Trophoblast cell (in vitro differentiated cells and primary cell): ENCODE measurements at regions not wholly inside any gene's neighbourhood (a gene's known extent, or its start where the extent isn't known, plus 50 kb on each side); places are given as distances from the start of the nearest gene placed in this dataset.

Experiments
- DNase-seq, 2 donors: peaks; one replicate each; pipeline ENCODE4 v3.0.0-alpha.2; 2016
- H2AFZ ChIP-seq: 2 replicates; pipeline ENCODE4 v1.6.1; 2013; ENCODE audit warnings: low read length, moderate library complexity, mild to moderate bottlenecking; ENCODE audit not compliant: insufficient read depth, poor library complexity
- H2AK5ac ChIP-seq: 2 replicates; pipeline ENCODE4 v1.6.1; 2013; ENCODE audit warnings: mild to moderate bottlenecking, low read length
- H2BK120ac ChIP-seq: 2 replicates; pipeline ENCODE4 v1.6.1; 2013; ENCODE audit warnings: low read length, mild to moderate bottlenecking, moderate library complexity; ENCODE audit not compliant: insufficient read depth, poor library complexity
- H2BK12ac ChIP-seq: 2 replicates; pipeline ENCODE4 v1.6.1; 2013; ENCODE audit warnings: mild to moderate bottlenecking, low read length, moderate library complexity
- H2BK5ac ChIP-seq: 2 replicates; pipeline ENCODE4 v1.6.1; 2013; ENCODE audit warnings: low read length, low read depth, moderate library complexity, mild to moderate bottlenecking; ENCODE audit not compliant: poor library complexity
- H3K14ac ChIP-seq: 2 replicates; pipeline ENCODE4 v1.6.1; 2013; ENCODE audit warnings: mild to moderate bottlenecking, low read length
- H3K18ac ChIP-seq: 2 replicates; pipeline ENCODE4 v1.6.1; 2013; ENCODE audit warnings: mild to moderate bottlenecking, low read length
- H3K23ac ChIP-seq: 2 replicates; pipeline ENCODE4 v1.6.1; 2013; ENCODE audit warnings: low read length
- H3K27ac ChIP-seq: 2 replicates; pipeline ENCODE4 v1.5.1; 2013; ENCODE audit warnings: low read depth, mild to moderate bottlenecking, inconsistent platforms, low read length, moderate library complexity
- H3K27me3 ChIP-seq: 2 replicates; pipeline ENCODE4 v1.6.1; 2013; ENCODE audit warnings: inconsistent platforms, mild to moderate bottlenecking, low read length, moderate library complexity; ENCODE audit not compliant: insufficient read depth
- H3K36me3 ChIP-seq, 2 experiments: 1 replicate in 1 of 2; 2 replicates in 1 of 2; pipeline ENCODE4 v1.6.1; 2013; ENCODE audit warnings: low read length in 2 of 2, mild to moderate bottlenecking in 2 of 2, moderate library complexity in 1 of 2; ENCODE audit not compliant: insufficient read depth in 2 of 2, control insufficient read depth in 1 of 2
- H3K4ac ChIP-seq: 2 replicates; pipeline ENCODE4 v1.6.1; 2013; ENCODE audit warnings: low read depth, mild to moderate bottlenecking, low read length, moderate library complexity
- H3K4me1 ChIP-seq, 2 experiments: 1 replicate in 1 of 2; 2 replicates in 1 of 2; pipeline ENCODE4 v1.6.1; 2013; ENCODE audit warnings: low read length in 2 of 2, mild to moderate bottlenecking in 2 of 2, moderate library complexity in 1 of 2; ENCODE audit not compliant: insufficient read depth in 2 of 2, control insufficient read depth in 1 of 2
- H3K4me2 ChIP-seq: 2 replicates; pipeline ENCODE4 v1.6.1; 2013; ENCODE audit warnings: inconsistent platforms, mild to moderate bottlenecking, low read length, moderate library complexity
- H3K4me3 ChIP-seq: 2 replicates; pipeline ENCODE4 v1.5.1; 2013; ENCODE audit warnings: mild to moderate bottlenecking, low read depth, low read length, inconsistent platforms
- H3K79me1 ChIP-seq: one replicate; pipeline ENCODE4 v1.6.1; 2013; ENCODE audit warnings: low read length
- H3K79me2 ChIP-seq: 2 replicates; pipeline ENCODE4 v1.6.1; 2013; ENCODE audit warnings: low read length, mild to moderate bottlenecking; ENCODE audit not compliant: control insufficient read depth, insufficient read depth, poor library complexity
- H3K9ac ChIP-seq: 2 replicates; pipeline ENCODE4 v1.6.1; 2013; ENCODE audit warnings: mild to moderate bottlenecking, low read length
- H3K9me3 ChIP-seq: 2 replicates; pipeline ENCODE4 v1.6.1; 2013; ENCODE audit warnings: low read depth, mild to moderate bottlenecking, control low read depth, inconsistent platforms, low read length; ENCODE audit not compliant: insufficient read depth
- H4K12ac ChIP-seq: 2 replicates; pipeline ENCODE4 v1.6.1; 2013; ENCODE audit warnings: low read depth, mild to moderate bottlenecking, low read length, moderate library complexity
- H4K8ac ChIP-seq: 2 replicates; pipeline ENCODE4 v1.6.1; 2013; ENCODE audit warnings: low read depth, mild to moderate bottlenecking, low read length, moderate library complexity
- H4K91ac ChIP-seq: one replicate; pipeline ENCODE4 v1.6.1; 2013; ENCODE audit warnings: low read depth, mild to moderate bottlenecking, low read length, moderate library complexity
- WGBS: extraction: QIAGEN DNeasy Blood & Tissue Kit; methylation state at CpG from one replicate; pipeline ENCODE4 v1.1.7; 2013; ENCODE audit warnings: missing lambda C conversion rate; ENCODE audit not compliant: insufficient read length, insufficient coverage; ENCODE audit errors: extremely low coverage; 5-methylcytosine and 5-hydroxymethylcytosine counted together

- no peak overlapping the region for H4K91ac ChIP-seq
- peaks cover 11% of the 10 kb centered on the region for H3K79me1 ChIP-seq
- H4K12ac ChIP-seq = no peak overlapping the region
- peak overlapping the region; percentile 26 for H2BK12ac ChIP-seq
- H2BK5ac ChIP-seq = no peak overlapping the region
- WGBS = no CpG with 5 or more reads among the region's 11 CpGs
- no peak overlapping the region for H3K18ac ChIP-seq
- H3K14ac ChIP-seq = no peak overlapping the region
- H3K27me3 ChIP-seq = no peaks in the 10 kb centered on the region
- DNase-seq = no peak
- H4K8ac ChIP-seq = no peak overlapping the region
- H3K4ac ChIP-seq = no peak overlapping the region
- no peak overlapping the region for H3K4me3 ChIP-seq
- H3K27ac ChIP-seq = no peak overlapping the region
- H2AK5ac ChIP-seq = peak overlapping the region; percentile 24
- H3K4me2 ChIP-seq = no peak overlapping the region
- H3K9ac ChIP-seq = no peak overlapping the region
- H3K79me2 ChIP-seq = no peaks in the 10 kb centered on the region
- peaks cover 13 to 15% of the 10 kb centered on the region in 2 experiments for H3K4me1 ChIP-seq
- no peaks in the 10 kb centered on the region for H3K36me3 ChIP-seq
- H2AFZ ChIP-seq = no peak overlapping the region
- no peaks in the 10 kb centered on the region for H3K9me3 ChIP-seq
- H2BK120ac ChIP-seq = no peak overlapping the region
- H3K23ac ChIP-seq = no peak overlapping the region
These were observed 86.3 kb downstream of the ZFP36L2 start for GRCh38 chr2:43139996-43140621.

GRCh38 chr2:43139501-43139900, 86.9 kb downstream of the ZFP36L2 start:
- no peak overlapping the region for H2BK120ac ChIP-seq
- H3K79me1 ChIP-seq = peaks cover 11% of the 10 kb centered on the region
- no peak overlapping the region for H3K27ac ChIP-seq
- no peaks in the 10 kb centered on the region for H3K36me3 ChIP-seq
- H3K9me3 ChIP-seq = no peaks in the 10 kb centered on the region
- no peak overlapping the region for H4K8ac ChIP-seq
- no CpG with 5 or more reads among the region's 4 CpGs for WGBS
- no peak overlapping the region for H3K4me3 ChIP-seq
- no peak overlapping the region for H4K91ac ChIP-seq
- H3K4ac ChIP-seq = no peak overlapping the region
- H2BK12ac ChIP-seq = no peak overlapping the region
- H2AK5ac ChIP-seq = no peak overlapping the region
- H3K27me3 ChIP-seq = no peaks in the 10 kb centered on the region
- H3K79me2 ChIP-seq = no peaks in the 10 kb centered on the region
- no peak overlapping the region for H3K18ac ChIP-seq
- H3K9ac ChIP-seq = no peak overlapping the region
- H3K4me2 ChIP-seq = no peak overlapping the region
- H3K4me1 ChIP-seq = peaks cover 13 to 15% of the 10 kb centered on the region in 2 experiments
- no peak overlapping the region for H2AFZ ChIP-seq
- H2BK5ac ChIP-seq = no peak overlapping the region
- no peak overlapping the region for H3K14ac ChIP-seq
- no peak overlapping the region for H3K23ac ChIP-seq
- H4K12ac ChIP-seq = no peak overlapping the region
- no peak for DNase-seq

GRCh38 chr2:43138441-43138840, 88.0 kb downstream of the ZFP36L2 start:
- peaks cover 11% of the 10 kb centered on the region for H3K79me1 ChIP-seq
- no peak overlapping the region for H3K18ac ChIP-seq
- H3K79me2 ChIP-seq = no peaks in the 10 kb centered on the region
- H3K4me2 ChIP-seq = no peak overlapping the region
- DNase-seq = no peak
- H2BK12ac ChIP-seq = no peak overlapping the region
- H3K14ac ChIP-seq = no peak overlapping the region
- no peak overlapping the region for H2BK120ac ChIP-seq
- H3K9ac ChIP-seq = no peak overlapping the region
- H3K27me3 ChIP-seq = no peaks in the 10 kb centered on the region
- no peak overlapping the region for H3K4ac ChIP-seq
- H3K4me3 ChIP-seq = no peak overlapping the region
- H3K9me3 ChIP-seq = no peaks in the 10 kb centered on the region
- no peak overlapping the region for H2AK5ac ChIP-seq
- H3K27ac ChIP-seq = no peak overlapping the region
- H4K91ac ChIP-seq = no peak overlapping the region
- peaks cover 13 to 15% of the 10 kb centered on the region in 2 experiments for H3K4me1 ChIP-seq
- H3K36me3 ChIP-seq = no peaks in the 10 kb centered on the region
- H4K8ac ChIP-seq = no peak overlapping the region
- H3K23ac ChIP-seq = no peak overlapping the region
- H2BK5ac ChIP-seq = no peak overlapping the region
- H4K12ac ChIP-seq = no peak overlapping the region
- no peak overlapping the region for H2AFZ ChIP-seq
- WGBS = no CpG with 5 or more reads among the region's 3 CpGs

- no CpG with 5 or more reads among the region's 10 CpGs for WGBS
- no peak overlapping the region for H2BK120ac ChIP-seq
- peaks cover 11% of the 10 kb centered on the region for H3K79me1 ChIP-seq
These were observed 89.5 kb downstream of the ZFP36L2 start for GRCh38 chr2:43136876-43137275.

More at GRCh38 chr2:43136876-43137275, 89.5 kb downstream of the ZFP36L2 start:
- Histone ChIP-seq H3K27ac (no peak overlapping the region), H3K9me3 (no peaks in the 10 kb centered on the region), H2AK5ac (no peak overlapping the region), H2AFZ (no peak overlapping the region), H3K4ac (no peak overlapping the region), H3K23ac (no peak overlapping the region), H4K12ac (no peak overlapping the region), H3K4me2 (no peak overlapping the region), H3K14ac (no peak overlapping the region), H3K79me2 (no peaks in the 10 kb centered on the region), H2BK5ac (no peak overlapping the region), H3K18ac (no peak overlapping the region), H3K9ac (no peak overlapping the region), H3K36me3 (no peaks in the 10 kb centered on the region), H3K4me1 (peaks cover 13 to 15% of the 10 kb centered on the region in 2 experiments), H4K8ac (no peak overlapping the region), H3K4me3 (no peak overlapping the region), H4K91ac (no peak overlapping the region), H3K27me3 (no peaks in the 10 kb centered on the region), H2BK12ac (no peak overlapping the region)
- DNase-seq = no peak
